ENCODE measurements at regions not wholly inside any gene's neighbourhood (a gene's known extent, or its start where the extent isn't known, plus 50 kb on each side); places are given as distances from the start of the nearest gene placed in this dataset.

DNA sequence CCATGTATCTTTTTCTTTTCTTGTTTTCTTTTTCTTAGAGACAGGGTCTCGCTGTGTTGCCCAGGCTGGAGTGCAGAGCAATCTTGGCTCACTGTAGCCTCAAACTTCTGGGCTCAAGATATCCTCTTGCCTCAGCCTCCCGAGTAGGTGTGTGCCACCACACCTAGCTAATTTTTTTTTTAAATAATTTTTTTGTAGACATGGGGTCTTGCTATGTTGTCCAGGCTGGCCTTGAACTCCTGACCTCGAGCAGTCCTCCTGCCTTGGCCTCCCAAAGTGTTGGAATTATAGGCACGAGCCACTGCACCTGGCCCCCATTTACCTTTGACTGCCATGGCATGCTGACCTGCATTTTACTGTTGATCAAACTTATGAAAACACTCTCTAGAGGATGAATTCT, 198.6 kb downstream of the SOX4 start:
- TF ChIP-seq, protein P1, sequence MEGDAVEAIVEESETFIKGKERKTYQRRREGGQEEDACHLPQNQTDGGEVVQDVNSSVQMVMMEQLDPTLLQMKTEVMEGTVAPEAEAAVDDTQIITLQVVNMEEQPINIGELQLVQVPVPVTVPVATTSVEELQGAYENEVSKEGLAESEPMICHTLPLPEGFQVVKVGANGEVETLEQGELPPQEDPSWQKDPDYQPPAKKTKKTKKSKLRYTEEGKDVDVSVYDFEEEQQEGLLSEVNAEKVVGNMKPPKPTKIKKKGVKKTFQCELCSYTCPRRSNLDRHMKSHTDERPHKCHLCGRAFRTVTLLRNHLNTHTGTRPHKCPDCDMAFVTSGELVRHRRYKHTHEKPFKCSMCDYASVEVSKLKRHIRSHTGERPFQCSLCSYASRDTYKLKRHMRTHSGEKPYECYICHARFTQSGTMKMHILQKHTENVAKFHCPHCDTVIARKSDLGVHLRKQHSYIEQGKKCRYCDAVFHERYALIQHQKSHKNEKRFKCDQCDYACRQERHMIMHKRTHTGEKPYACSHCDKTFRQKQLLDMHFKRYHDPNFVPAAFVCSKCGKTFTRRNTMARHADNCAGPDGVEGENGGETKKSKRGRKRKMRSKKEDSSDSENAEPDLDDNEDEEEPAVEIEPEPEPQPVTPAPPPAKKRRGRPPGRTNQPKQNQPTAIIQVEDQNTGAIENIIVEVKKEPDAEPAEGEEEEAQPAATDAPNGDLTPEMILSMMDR (conservative IDR thresholded peaks at IDR 0.05; ENCODE audit: low read length): no peak
- TF ChIP-seq EZH2phosphoT487 (IDR thresholded peaks at IDR 0.05; ENCODE audit: borderline replicate concordance): no peak

Data from Loucy (cell line).